HEK293T (cell line): ENCODE measurements at regions not wholly inside any gene's neighbourhood (a gene's known extent, or its start where the extent isn't known, plus 50 kb on each side); places are given as distances from the start of the nearest gene placed in this dataset.

Source experiments
- ARNT ChIP-seq: fragments of 450-650 bp; IDR thresholded peaks from 2 replicates; pipeline ENCODE4 v1.6.1; 2017; ENCODE audit warnings: mild to moderate bottlenecking
- BHLHE40 ChIP-seq: fragments of 450-650 bp; IDR thresholded peaks from 2 replicates; pipeline ENCODE4 v1.6.1; 2016; ENCODE audit warnings: mild to moderate bottlenecking, moderate library complexity, borderline replicate concordance
- FOXA1 ChIP-seq: fragments of 450-650 bp; IDR thresholded peaks from 2 replicates; pipeline ENCODE4 v1.6.1; 2016; ENCODE audit warnings: mild to moderate bottlenecking
- FOXK2 ChIP-seq: fragments of 450-650 bp; IDR thresholded peaks from 2 replicates; pipeline ENCODE4 v1.6.1; 2016; ENCODE audit warnings: mild to moderate bottlenecking
- FOXM1 ChIP-seq: fragments of 450-650 bp; IDR thresholded peaks from 2 replicates; pipeline ENCODE4 v1.6.1; 2017; ENCODE audit warnings: mild to moderate bottlenecking, borderline replicate concordance
- L3MBTL2 ChIP-seq: fragments of 450-650 bp; conservative IDR thresholded peaks from 2 replicates; pipeline ENCODE4 v1.6.1; 2016; ENCODE audit warnings: mild to moderate bottlenecking
- LEF1 ChIP-seq: fragments of 450-650 bp; IDR thresholded peaks from 2 replicates; pipeline ENCODE4 v1.6.1; 2017; ENCODE audit warnings: mild to moderate bottlenecking, borderline replicate concordance
- SP1 ChIP-seq: fragments of 450-650 bp; IDR thresholded peaks from 2 replicates; pipeline ENCODE4 v1.6.1; 2017
- SUZ12 ChIP-seq: fragments of 450-650 bp; IDR thresholded peaks from 2 replicates; pipeline ENCODE4 v1.6.1; 2016; ENCODE audit warnings: mild to moderate bottlenecking
- TARDBP ChIP-seq: fragments of 450-650 bp; IDR thresholded peaks from 2 replicates; pipeline ENCODE4 v1.6.1; 2016
- ZNF384 ChIP-seq: fragments of 450-650 bp; IDR thresholded peaks from 2 replicates; pipeline ENCODE4 v1.6.1; 2016
- TF ChIP-seq, protein P1 (sequence below): fragments of 450-650 bp; IDR thresholded peaks from 2 replicates; pipeline ENCODE4 v1.6.1; 2016

DNA sequence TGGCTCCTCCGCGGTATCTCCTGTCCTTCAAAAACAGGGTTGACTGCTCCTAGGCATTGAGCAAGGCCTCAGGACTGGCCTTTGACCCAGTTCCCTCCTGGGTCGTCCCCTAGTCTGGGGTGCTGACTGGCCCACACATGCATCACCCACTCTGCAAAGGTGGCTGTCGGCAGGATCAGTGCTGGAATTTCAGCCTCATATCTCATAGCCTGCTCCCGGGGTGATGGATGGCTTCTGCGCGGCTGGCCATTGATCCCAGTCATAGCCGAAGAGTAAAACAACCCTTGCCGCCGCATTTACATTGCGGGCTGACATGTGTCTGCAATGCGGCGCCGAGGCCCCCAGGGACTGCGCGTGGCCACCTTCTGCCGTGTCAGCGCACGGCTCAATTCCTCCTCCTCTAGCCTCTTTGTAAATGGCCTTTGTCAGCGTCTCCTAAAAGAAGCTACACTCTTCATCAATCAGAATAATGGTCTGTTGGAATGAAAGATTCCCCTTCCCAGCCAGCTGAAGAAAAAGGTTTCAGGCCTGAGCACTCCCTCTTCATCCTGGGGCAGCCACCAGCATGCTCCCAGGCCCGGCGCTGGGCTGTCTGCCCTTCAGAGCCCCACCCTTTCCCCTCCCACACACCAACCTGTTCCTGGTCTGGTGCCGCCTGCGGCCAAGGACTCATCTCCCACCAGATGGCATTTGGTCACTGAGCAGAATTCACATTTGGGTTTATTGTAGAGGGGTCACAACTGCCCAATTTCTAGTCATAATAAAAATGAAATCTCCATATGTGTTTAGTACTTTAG, 159.0 kb downstream of the PJA2 start:
- TF ChIP-seq TARDBP: no peak
- TF ChIP-seq BHLHE40: no peak
- TF ChIP-seq, protein P1, sequence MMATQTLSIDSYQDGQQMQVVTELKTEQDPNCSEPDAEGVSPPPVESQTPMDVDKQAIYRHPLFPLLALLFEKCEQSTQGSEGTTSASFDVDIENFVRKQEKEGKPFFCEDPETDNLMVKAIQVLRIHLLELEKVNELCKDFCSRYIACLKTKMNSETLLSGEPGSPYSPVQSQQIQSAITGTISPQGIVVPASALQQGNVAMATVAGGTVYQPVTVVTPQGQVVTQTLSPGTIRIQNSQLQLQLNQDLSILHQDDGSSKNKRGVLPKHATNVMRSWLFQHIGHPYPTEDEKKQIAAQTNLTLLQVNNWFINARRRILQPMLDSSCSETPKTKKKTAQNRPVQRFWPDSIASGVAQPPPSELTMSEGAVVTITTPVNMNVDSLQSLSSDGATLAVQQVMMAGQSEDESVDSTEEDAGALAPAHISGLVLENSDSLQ: no peak
- TF ChIP-seq FOXM1: no peak
- no peak for TF ChIP-seq SP1
- no peak for TF ChIP-seq FOXA1
- TF ChIP-seq FOXK2: no peak
- TF ChIP-seq ZNF384: no peak
- TF ChIP-seq SUZ12: no peak
- TF ChIP-seq L3MBTL2: no peak
- TF ChIP-seq ARNT: no peak
- TF ChIP-seq LEF1: no peak
